ENCODE measurements at regions not wholly inside any gene's neighbourhood (a gene's known extent, or its start where the extent isn't known, plus 50 kb on each side); places are given as distances from the start of the nearest gene placed in this dataset.

GRCh38 chr11:41943656-41944055 lies 484.2 kb upstream of the LRRC4C start:
- WGBS, 2 experiments (ENCODE audit: insufficient coverage in 1 of 2, insufficient read length in 1 of 2) = 90 to 92% methylated on average over 2 to 3 of the region's 3 CpGs

GRCh38 chr11:41947392-41947791 lies 487.9 kb upstream of the LRRC4C start:
- no peaks in the 10 kb centered on the region for H3K9me3 Mint-ChIP-seq
- WGBS, 2 experiments (ENCODE audit: insufficient coverage in 1 of 2, insufficient read length in 1 of 2) = 89 to 94% methylated on average over 8 to 12 of the region's 12 CpGs
- no peaks in the 10 kb centered on the region for H3K36me3 Mint-ChIP-seq (ENCODE audit: low read depth)
- DNase-seq = no peak
- Histone ChIP-seq H3K27me3 (ENCODE audit: control insufficient read depth, insufficient read depth, low read length, poor library complexity, severe bottlenecking) (no peaks in the 10 kb centered on the region), H3K9me3 (ENCODE audit: control insufficient read depth, low read length) (no peaks in the 10 kb centered on the region), H3K36me3 (ENCODE audit: control insufficient read depth, insufficient read depth, low read length) (no peaks in the 10 kb centered on the region), H3K27ac (ENCODE audit: low read depth, low read length) (no peak overlapping the region), H3K9ac (ENCODE audit: extremely low read depth, low read length, poor library complexity, severe bottlenecking) (no peak overlapping the region), H3K4me3 (ENCODE audit: low read length) (no peak overlapping the region), H3K4me1 (ENCODE audit: control insufficient read depth, insufficient read depth, low read length) (no peaks in the 10 kb centered on the region)
- no peak overlapping the region for H3K27ac Mint-ChIP-seq
- no peak for TF ChIP-seq CTCF (conservative IDR thresholded peaks at IDR 0.05)
- peaks cover 5% of the 10 kb centered on the region for H3K4me1 Mint-ChIP-seq
- H3K4me3 Mint-ChIP-seq = no peak overlapping the region
- H3K27me3 Mint-ChIP-seq (ENCODE audit: insufficient read depth) = no peaks in the 10 kb centered on the region

More at GRCh38 chr11:41943656-41944055, 484.2 kb upstream of the LRRC4C start:
- TF ChIP-seq CTCF (conservative IDR thresholded peaks at IDR 0.05) = no peak
- no peaks in the 10 kb centered on the region for H3K27me3 Mint-ChIP-seq (ENCODE audit: insufficient read depth)
- no peak overlapping the region for H3K4me3 Mint-ChIP-seq
- no peaks in the 10 kb centered on the region for H3K36me3 ChIP-seq (ENCODE audit: control insufficient read depth, insufficient read depth, low read length)
- no peak overlapping the region for H3K4me3 ChIP-seq (ENCODE audit: low read length)
- H3K9me3 ChIP-seq (ENCODE audit: control insufficient read depth, low read length) = peaks cover 5% of the 10 kb centered on the region
- H3K27ac ChIP-seq (ENCODE audit: low read depth, low read length) = no peak overlapping the region
- H3K9me3 Mint-ChIP-seq = peaks cover 6% of the 10 kb centered on the region
- DNase-seq = no peak
- no peak overlapping the region for H3K9ac ChIP-seq (ENCODE audit: extremely low read depth, low read length, poor library complexity, severe bottlenecking)
- no peaks in the 10 kb centered on the region for H3K4me1 ChIP-seq (ENCODE audit: control insufficient read depth, insufficient read depth, low read length)
- peaks cover 1% of the 10 kb centered on the region for H3K4me1 Mint-ChIP-seq
- H3K36me3 Mint-ChIP-seq (ENCODE audit: low read depth) = no peaks in the 10 kb centered on the region
- H3K27ac Mint-ChIP-seq = no peak overlapping the region
- no peaks in the 10 kb centered on the region for H3K27me3 ChIP-seq (ENCODE audit: control insufficient read depth, insufficient read depth, low read length, poor library complexity, severe bottlenecking)

GRCh38 chr11:41950470-41951143 lies 491.2 kb upstream of the LRRC4C start:
- Histone ChIP-seq H3K27ac (ENCODE audit: low read depth, low read length) (no peak overlapping the region), H3K9me3 (ENCODE audit: control insufficient read depth, low read length) (no peaks in the 10 kb centered on the region), H3K36me3 (ENCODE audit: control insufficient read depth, insufficient read depth, low read length) (no peaks in the 10 kb centered on the region), H3K4me3 (ENCODE audit: low read length) (no peak overlapping the region), H3K27me3 (ENCODE audit: control insufficient read depth, insufficient read depth, low read length, poor library complexity, severe bottlenecking) (no peaks in the 10 kb centered on the region), H3K9ac (ENCODE audit: extremely low read depth, low read length, poor library complexity, severe bottlenecking) (no peak overlapping the region), H3K4me1 (ENCODE audit: control insufficient read depth, insufficient read depth, low read length) (no peaks in the 10 kb centered on the region)
- no peak for TF ChIP-seq CTCF (conservative IDR thresholded peaks at IDR 0.05)
- peak; percentile 66 for DNase-seq
- H3K4me3 Mint-ChIP-seq = no peak overlapping the region
- H3K36me3 Mint-ChIP-seq (ENCODE audit: low read depth) = no peaks in the 10 kb centered on the region
- WGBS, 2 experiments (ENCODE audit: insufficient coverage in 1 of 2, insufficient read length in 1 of 2) = 67 to 82% methylated on average over 4 of the region's 4 CpGs
- H3K27ac Mint-ChIP-seq = no peak overlapping the region
- H3K27me3 Mint-ChIP-seq (ENCODE audit: insufficient read depth) = no peaks in the 10 kb centered on the region
- peaks cover 5% of the 10 kb centered on the region for H3K4me1 Mint-ChIP-seq
- no peaks in the 10 kb centered on the region for H3K9me3 Mint-ChIP-seq
